ENCODE measurements at regions not wholly inside any gene's neighbourhood (a gene's known extent, or its start where the extent isn't known, plus 50 kb on each side); places are given as distances from the start of the nearest gene placed in this dataset.

DNA sequence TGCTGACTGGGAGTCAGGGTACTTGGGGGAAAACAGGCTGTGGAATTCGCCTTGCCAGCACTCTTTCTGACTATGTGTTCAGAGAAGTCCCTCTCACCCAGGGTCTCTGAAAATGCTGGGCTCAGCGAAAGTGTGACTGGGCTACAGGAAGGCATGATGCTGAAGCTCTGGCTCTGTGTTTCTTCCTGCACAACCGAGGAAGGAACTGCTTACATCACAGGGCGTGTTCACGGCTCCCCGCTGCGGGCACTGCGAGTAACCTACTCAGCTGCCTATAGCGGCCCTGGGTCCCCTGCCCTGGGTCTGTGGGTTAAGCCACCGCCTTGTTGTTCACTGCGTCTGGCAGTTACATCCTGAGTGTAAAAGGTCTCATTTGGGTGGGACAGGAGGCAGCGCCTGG lies 222.4 kb upstream of the IRX4 start:
- no peak for TF ChIP-seq ZFX (IDR thresholded peaks at IDR 0.05)
- no peak for TF ChIP-seq EGR1 (IDR thresholded peaks at IDR 0.05; ENCODE audit: low read depth)
- TF ChIP-seq, protein P1, sequence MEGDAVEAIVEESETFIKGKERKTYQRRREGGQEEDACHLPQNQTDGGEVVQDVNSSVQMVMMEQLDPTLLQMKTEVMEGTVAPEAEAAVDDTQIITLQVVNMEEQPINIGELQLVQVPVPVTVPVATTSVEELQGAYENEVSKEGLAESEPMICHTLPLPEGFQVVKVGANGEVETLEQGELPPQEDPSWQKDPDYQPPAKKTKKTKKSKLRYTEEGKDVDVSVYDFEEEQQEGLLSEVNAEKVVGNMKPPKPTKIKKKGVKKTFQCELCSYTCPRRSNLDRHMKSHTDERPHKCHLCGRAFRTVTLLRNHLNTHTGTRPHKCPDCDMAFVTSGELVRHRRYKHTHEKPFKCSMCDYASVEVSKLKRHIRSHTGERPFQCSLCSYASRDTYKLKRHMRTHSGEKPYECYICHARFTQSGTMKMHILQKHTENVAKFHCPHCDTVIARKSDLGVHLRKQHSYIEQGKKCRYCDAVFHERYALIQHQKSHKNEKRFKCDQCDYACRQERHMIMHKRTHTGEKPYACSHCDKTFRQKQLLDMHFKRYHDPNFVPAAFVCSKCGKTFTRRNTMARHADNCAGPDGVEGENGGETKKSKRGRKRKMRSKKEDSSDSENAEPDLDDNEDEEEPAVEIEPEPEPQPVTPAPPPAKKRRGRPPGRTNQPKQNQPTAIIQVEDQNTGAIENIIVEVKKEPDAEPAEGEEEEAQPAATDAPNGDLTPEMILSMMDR (IDR thresholded peaks at IDR 0.05 in 2 of 3, conservative IDR thresholded peaks at IDR 0.05 in 1 of 3; ENCODE audit: borderline replicate concordance in 1 of 3, insufficient read depth in 1 of 3, low read depth in 2 of 3, low read length in 2 of 3), result no peak
- no peak for TF ChIP-seq POLR2AphosphoS5 (IDR thresholded peaks at IDR 0.05; ENCODE audit: low read depth, low read length)
- TF ChIP-seq SIN3A (IDR thresholded peaks at IDR 0.05; ENCODE audit: low read depth), result no peak

All from HCT116 (cell line).